GM12878 (cell line): ENCODE measurements at regions not wholly inside any gene's neighbourhood (a gene's known extent, or its start where the extent isn't known, plus 50 kb on each side); places are given as distances from the start of the nearest gene placed in this dataset.

Source experiments
- IRF3 ChIP-seq: fragments of 450-650 bp; IDR thresholded peaks from 2 replicates; pipeline ENCODE4 v1.6.1; 2014; ENCODE audit warnings: mild to moderate bottlenecking
- MEF2B ChIP-seq: fragments of 450-650 bp; IDR thresholded peaks from 2 replicates; pipeline ENCODE4 v1.6.1; 2018; ENCODE audit warnings: mild to moderate bottlenecking, moderate library complexity; ENCODE audit not compliant: partially characterized antibody, poor library complexity, severe bottlenecking
- NFYA ChIP-seq: IDR thresholded peaks from 2 replicates; pipeline ENCODE4 v1.6.1; 2011; ENCODE audit warnings: low read depth, mild to moderate bottlenecking, low read length, improper control_type of control experiment, borderline replicate concordance
- NR2C2 ChIP-seq: IDR thresholded peaks from 2 replicates; pipeline ENCODE4 v1.6.1; 2011; ENCODE audit warnings: borderline replicate concordance, low read depth; ENCODE audit not compliant: control insufficient read depth, insufficient read length
- ZBTB4 ChIP-seq: fragments of 450-650 bp; formaldehyde crosslinking; IDR thresholded peaks from 2 replicates; pipeline ENCODE4 v1.4.0; 2022; ENCODE audit warnings: mild to moderate bottlenecking, moderate library complexity
- ZBTB40 ChIP-seq: fragments of 450-650 bp; IDR thresholded peaks from 2 replicates; pipeline ENCODE4 v1.6.1; 2016; ENCODE audit warnings: mild to moderate bottlenecking, moderate library complexity, borderline replicate concordance
- ZNF24 ChIP-seq: fragments of 450-650 bp; IDR thresholded peaks from 2 replicates; pipeline ENCODE4 v1.6.1; 2017; ENCODE audit warnings: antibody characterized with exemption, mild to moderate bottlenecking
- ZNF384 ChIP-seq: IDR thresholded peaks from 2 replicates; pipeline ENCODE4 v1.6.1; 2012; ENCODE audit warnings: low read depth, mild to moderate bottlenecking, low read length, improper control_type of control experiment, borderline replicate concordance

GRCh38 chr14:26839481-26839880, 241.6 kb upstream of the NOVA1 start (continued):
- no peak for TF ChIP-seq IRF3
- TF ChIP-seq ZNF384, result no peak
- TF ChIP-seq NFYA, result no peak
- no peak for TF ChIP-seq ZBTB4 (CRISPR knock-in tag)
- no peak for TF ChIP-seq MEF2B
- TF ChIP-seq NR2C2, result no peak
- TF ChIP-seq ZNF24, result no peak
- no peak for TF ChIP-seq ZBTB40
